T-helper 2 cell treated with Interferon-gamma antibody and Interleukin-4, amounts not matched to agents 5 μg/mL and 100 μg/mL, for 36 hours (primary cell): ENCODE measurements at regions not wholly inside any gene's neighbourhood (a gene's known extent, or its start where the extent isn't known, plus 50 kb on each side); places are given as distances from the start of the nearest gene placed in this dataset.

Experiments
- DNase-seq: peaks from one replicate; pipeline ENCODE4 v3.0.0; 2021; ENCODE audit warnings: low spot score
- H3K27ac Mint-ChIP-seq: one replicate; pipeline ENCODE4 v1.8.0; 2021; ENCODE audit warnings: mild to moderate bottlenecking, mixed read lengths
- H3K27me3 Mint-ChIP-seq: one replicate; pipeline ENCODE4 v1.8.0; 2021; ENCODE audit warnings: low read depth, mixed read lengths
- H3K36me3 Mint-ChIP-seq: one replicate; pipeline ENCODE4 v1.8.0; 2021; ENCODE audit warnings: low read depth, mixed read lengths
- H3K4me1 Mint-ChIP-seq: one replicate; pipeline ENCODE4 v1.8.0; 2021; ENCODE audit warnings: low read depth, mixed read lengths
- H3K4me3 Mint-ChIP-seq: one replicate; pipeline ENCODE4 v1.8.0; 2022; ENCODE audit warnings: mild to moderate bottlenecking, moderate library complexity, mixed read lengths
- H3K9me3 Mint-ChIP-seq: one replicate; pipeline ENCODE4 v1.8.0; 2021; ENCODE audit warnings: mixed read lengths

- Mint-ChIP-seq H3K4me3 (no peak overlapping the region), H3K4me1 (no peaks in the 10 kb centered on the region), H3K27me3 (no peaks in the 10 kb centered on the region), H3K9me3 (no peaks in the 10 kb centered on the region), H3K27ac (no peak overlapping the region), H3K36me3 (no peaks in the 10 kb centered on the region)
- DNase-seq: no peak
These were observed 277.4 kb downstream of the FAM76B start for GRCh38 chr11:95512177-95512576.

GRCh38 chr11:95508219-95508890, 277.4 kb upstream of the SESN3 start:
- Mint-ChIP-seq H3K36me3 (no peaks in the 10 kb centered on the region), H3K27me3 (no peaks in the 10 kb centered on the region), H3K4me1 (peaks cover 2% of the 10 kb centered on the region), H3K27ac (no peak overlapping the region), H3K4me3 (no peak overlapping the region), H3K9me3 (no peaks in the 10 kb centered on the region)
- DNase-seq: no peak

GRCh38 chr11:95507794-95508193, 276.8 kb upstream of the SESN3 start:
- H3K4me1 Mint-ChIP-seq: peaks cover 2% of the 10 kb centered on the region
- no peak overlapping the region for H3K4me3 Mint-ChIP-seq
- no peaks in the 10 kb centered on the region for H3K27me3 Mint-ChIP-seq
- DNase-seq: no peak
- no peak overlapping the region for H3K27ac Mint-ChIP-seq
- no peaks in the 10 kb centered on the region for H3K9me3 Mint-ChIP-seq
- H3K36me3 Mint-ChIP-seq: no peaks in the 10 kb centered on the region

- Mint-ChIP-seq H3K27ac (no peak overlapping the region), H3K9me3 (no peaks in the 10 kb centered on the region), H3K4me1 (peaks cover 2% of the 10 kb centered on the region), H3K4me3 (no peak overlapping the region), H3K27me3 (no peaks in the 10 kb centered on the region), H3K36me3 (no peaks in the 10 kb centered on the region)
- DNase-seq: no peak
These were observed 275.8 kb upstream of the SESN3 start for GRCh38 chr11:95506777-95507176.

- H3K9me3 Mint-ChIP-seq: no peaks in the 10 kb centered on the region
- no peak for DNase-seq
- no peak overlapping the region for H3K27ac Mint-ChIP-seq
- no peaks in the 10 kb centered on the region for H3K27me3 Mint-ChIP-seq
- no peaks in the 10 kb centered on the region for H3K36me3 Mint-ChIP-seq
- peaks cover 2% of the 10 kb centered on the region for H3K4me1 Mint-ChIP-seq
- no peak overlapping the region for H3K4me3 Mint-ChIP-seq
These were observed 275.0 kb upstream of the SESN3 start for GRCh38 chr11:95505927-95506426.

- Mint-ChIP-seq H3K36me3 (no peaks in the 10 kb centered on the region), H3K27ac (no peak overlapping the region), H3K4me3 (no peak overlapping the region), H3K4me1 (peaks cover 2% of the 10 kb centered on the region), H3K27me3 (no peaks in the 10 kb centered on the region), H3K9me3 (no peaks in the 10 kb centered on the region)
- DNase-seq: no peak
These were observed 272.0 kb upstream of the SESN3 start for GRCh38 chr11:95503047-95503446.

- no peak overlapping the region for H3K4me3 Mint-ChIP-seq
- H3K4me1 Mint-ChIP-seq: peaks cover 2% of the 10 kb centered on the region
- H3K9me3 Mint-ChIP-seq: no peaks in the 10 kb centered on the region
- no peaks in the 10 kb centered on the region for H3K36me3 Mint-ChIP-seq
- DNase-seq: no peak
- H3K27me3 Mint-ChIP-seq: no peaks in the 10 kb centered on the region
- no peak overlapping the region for H3K27ac Mint-ChIP-seq
These were observed 271.5 kb upstream of the SESN3 start for GRCh38 chr11:95502522-95502921.

- Mint-ChIP-seq H3K27ac (no peak overlapping the region), H3K9me3 (no peaks in the 10 kb centered on the region), H3K36me3 (no peaks in the 10 kb centered on the region), H3K4me3 (no peak overlapping the region), H3K4me1 (peaks cover 2% of the 10 kb centered on the region), H3K27me3 (no peaks in the 10 kb centered on the region)
- no peak for DNase-seq
These were observed 270.8 kb upstream of the SESN3 start for GRCh38 chr11:95501761-95502266.

- H3K27ac Mint-ChIP-seq: no peak overlapping the region
- no peaks in the 10 kb centered on the region for H3K36me3 Mint-ChIP-seq
- DNase-seq: no peak
- no peaks in the 10 kb centered on the region for H3K9me3 Mint-ChIP-seq
- H3K4me1 Mint-ChIP-seq: no peaks in the 10 kb centered on the region
- no peak overlapping the region for H3K4me3 Mint-ChIP-seq
- no peaks in the 10 kb centered on the region for H3K27me3 Mint-ChIP-seq
These were observed 269.5 kb upstream of the SESN3 start for GRCh38 chr11:95500466-95500865.

GRCh38 chr11:95499516-95500135, 268.6 kb upstream of the SESN3 start:
- no peak for DNase-seq
- Mint-ChIP-seq H3K4me1 (no peaks in the 10 kb centered on the region), H3K9me3 (peaks cover 5% of the 10 kb centered on the region), H3K27me3 (no peaks in the 10 kb centered on the region), H3K4me3 (no peak overlapping the region), H3K36me3 (no peaks in the 10 kb centered on the region), H3K27ac (no peak overlapping the region)

GRCh38 chr11:95498722-95499425, 267.9 kb upstream of the SESN3 start:
- H3K27ac Mint-ChIP-seq: no peak overlapping the region
- no peak for DNase-seq
- H3K36me3 Mint-ChIP-seq: no peaks in the 10 kb centered on the region
- H3K4me3 Mint-ChIP-seq: no peak overlapping the region
- peaks cover 5% of the 10 kb centered on the region for H3K9me3 Mint-ChIP-seq
- H3K4me1 Mint-ChIP-seq: no peaks in the 10 kb centered on the region
- H3K27me3 Mint-ChIP-seq: no peaks in the 10 kb centered on the region

- no peak overlapping the region for H3K4me3 Mint-ChIP-seq
- DNase-seq: no peak
- peaks cover 5% of the 10 kb centered on the region for H3K9me3 Mint-ChIP-seq
- no peaks in the 10 kb centered on the region for H3K4me1 Mint-ChIP-seq
- no peak overlapping the region for H3K27ac Mint-ChIP-seq
- H3K27me3 Mint-ChIP-seq: no peaks in the 10 kb centered on the region
- H3K36me3 Mint-ChIP-seq: no peaks in the 10 kb centered on the region
These were observed 265.9 kb upstream of the SESN3 start for GRCh38 chr11:95496901-95497300.

- Mint-ChIP-seq H3K36me3 (no peaks in the 10 kb centered on the region), H3K27ac (no peak overlapping the region), H3K4me3 (no peak overlapping the region), H3K9me3 (peaks cover 5% of the 10 kb centered on the region), H3K4me1 (no peaks in the 10 kb centered on the region), H3K27me3 (peaks cover 2% of the 10 kb centered on the region)
- no peak for DNase-seq
These were observed 264.7 kb upstream of the SESN3 start for GRCh38 chr11:95495706-95496105.

- no peak for DNase-seq
- no peaks in the 10 kb centered on the region for H3K36me3 Mint-ChIP-seq
- no peak overlapping the region for H3K27ac Mint-ChIP-seq
- no peaks in the 10 kb centered on the region for H3K4me1 Mint-ChIP-seq
- H3K9me3 Mint-ChIP-seq: peaks cover 5% of the 10 kb centered on the region
- H3K4me3 Mint-ChIP-seq: no peak overlapping the region
- H3K27me3 Mint-ChIP-seq: peaks cover 2% of the 10 kb centered on the region
These were observed 263.9 kb upstream of the SESN3 start for GRCh38 chr11:95494856-95495255.
